Tibial nerve (tissue), 4 donors: ENCODE measurements at regions not wholly inside any gene's neighbourhood (a gene's known extent, or its start where the extent isn't known, plus 50 kb on each side); places are given as distances from the start of the nearest gene placed in this dataset.

Experiments used
- DNase-seq, 2 donors: peaks; one replicate each; pipeline ENCODE4 v3.0.0-alpha.2; 2019; ENCODE audit warnings: low spot score in 2 of 2
- H3K27ac ChIP-seq, 4 donors: fragments of 200-600 bp; sonication (generic) in 3 of 4; one replicate each; pipeline ENCODE4 v1.5.1; 2017 to 2019; ENCODE audit warnings: mild to moderate bottlenecking in 1 of 4
- H3K27me3 ChIP-seq, 2 donors: fragments of 200-600 bp; sonication (generic) in 1 of 2; one replicate each; pipeline versions ENCODE4 v1.5.1 to v1.6.0; 2017 to 2019
- H3K36me3 ChIP-seq, 3 donors: fragments of 200-600 bp; sonication (generic); one replicate each; pipeline ENCODE4 v1.5.1; 2018 to 2019
- H3K4me1 ChIP-seq, 4 donors: fragments of 200-600 bp; sonication (generic) in 3 of 4; one replicate each; pipeline ENCODE4 v1.5.1; 2017 to 2019
- H3K4me3 ChIP-seq, 4 donors: fragments of 200-600 bp; sonication (generic) in 3 of 4; one replicate each; pipeline ENCODE4 v1.5.1; 2017 to 2019; ENCODE audit warnings: mild to moderate bottlenecking in 1 of 4, moderate library complexity in 1 of 4
- H3K9me3 ChIP-seq, 4 donors: fragments of 200-600 bp; sonication (generic) in 3 of 4; one replicate each; pipeline ENCODE4 v1.5.1; 2017 to 2019
- CTCF ChIP-seq, 5 experiments: fragments of 200-600 bp in 3 of 5; fragments of 450-650 bp in 2 of 5; sonication (generic) in 3 of 5; IDR thresholded peaks; one replicate each; pipeline ENCODE4 v1.5.1; 2016 to 2019; ENCODE audit warnings: antibody characterized with exemption in 5 of 5, mild to moderate bottlenecking in 3 of 5, moderate library complexity in 2 of 5
- EP300 ChIP-seq, 2 donors: sonication (generic); formaldehyde crosslinking; IDR thresholded peaks; one replicate each; pipeline ENCODE4 v1.6.1; 2017; ENCODE audit warnings: antibody characterized with exemption in 2 of 2, mild to moderate bottlenecking in 1 of 2
- POLR2A ChIP-seq, 2 donors: fragments of 450-650 bp; IDR thresholded peaks; one replicate each; pipeline ENCODE4 v1.6.1; 2017; ENCODE audit warnings: antibody characterized with exemption in 2 of 2, mild to moderate bottlenecking in 2 of 2, moderate library complexity in 2 of 2
- WGBS, 2 donors: methylation state at CpG; one replicate each; pipeline ENCODE4 v1.1.5; 2018; 5-methylcytosine and 5-hydroxymethylcytosine counted together

DNA sequence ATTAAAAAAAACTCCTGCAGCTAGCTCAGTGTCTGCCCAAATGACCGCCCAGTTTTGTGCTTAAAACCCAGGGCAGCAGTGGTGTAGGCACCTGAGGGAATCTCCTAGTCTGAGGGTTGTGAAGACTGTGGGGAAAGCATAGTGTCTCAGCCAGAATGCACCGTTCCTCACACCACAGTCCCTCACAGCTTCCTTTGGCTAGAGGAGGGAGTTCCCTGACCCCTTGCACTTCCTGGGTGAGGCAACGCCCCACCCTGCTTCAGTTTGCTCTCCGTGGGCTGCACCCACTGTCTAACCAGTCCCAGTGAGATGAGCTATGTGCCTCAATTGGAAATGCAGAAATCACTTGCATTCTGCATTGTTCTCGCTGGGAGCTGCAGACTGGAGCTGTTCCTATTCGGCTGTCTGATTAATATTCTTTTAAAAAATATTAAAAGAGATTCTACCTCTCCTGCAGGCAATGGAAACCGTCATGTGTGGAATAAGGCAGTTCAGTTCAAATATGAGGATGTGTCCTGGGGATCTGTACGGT, 645.7 kb downstream of the FGF9 start:
- Histone ChIP-seq H3K36me3 (no peaks in the 10 kb centered on the region), H3K27me3 (no peaks in the 10 kb centered on the region), H3K27ac (no peak overlapping the region), H3K4me1 (peaks cover 0 to 5% (median 0%) of the 10 kb centered on the region in 4 donors), H3K4me3 (no peak overlapping the region), H3K9me3 (peaks cover 0 to 4% (median 0%) of the 10 kb centered on the region in 4 donors)
- TF ChIP-seq POLR2A (IDR thresholded peaks at IDR 0.05) = no peak
- no peak for TF ChIP-seq CTCF (IDR thresholded peaks at IDR 0.05)
- no peak for TF ChIP-seq EP300 (IDR thresholded peaks at IDR 0.05)
- DNase-seq = no peak
- WGBS, 2 donors = 71 to 79% methylated on average over 8 of the region's 8 CpGs

DNA sequence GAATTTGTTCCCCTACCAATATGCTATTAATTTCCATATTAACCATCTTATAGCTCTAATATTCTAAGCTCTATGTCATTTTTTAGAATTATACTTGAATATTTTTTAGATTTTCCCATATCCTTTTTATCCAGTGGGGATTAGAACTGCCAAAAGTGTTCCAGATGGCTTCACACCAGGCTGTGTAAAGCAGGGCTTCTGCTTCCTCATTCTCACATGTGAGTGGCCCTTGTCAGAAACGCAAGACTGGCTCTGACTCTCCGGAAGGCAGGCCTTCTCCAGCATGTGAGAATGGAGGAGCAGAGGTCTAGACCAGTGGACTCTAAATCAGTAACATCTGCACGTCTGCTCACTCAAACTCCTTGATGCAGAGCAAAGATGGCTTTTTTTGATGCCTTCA, 650.1 kb downstream of the FGF9 start:
- no peak for DNase-seq
- H3K9me3 ChIP-seq = peaks cover 0 to under 1% (median 0%) of the 10 kb centered on the region in 4 donors
- H3K27me3 ChIP-seq = no peaks in the 10 kb centered on the region
- no peaks in the 10 kb centered on the region for H3K4me1 ChIP-seq
- WGBS, 2 donors = 62 to 77% methylated on average over 3 of the region's 3 CpGs
- H3K27ac ChIP-seq = no peak overlapping the region
- TF ChIP-seq EP300 (IDR thresholded peaks at IDR 0.05) = no peak
- no peak for TF ChIP-seq POLR2A (IDR thresholded peaks at IDR 0.05)
- TF ChIP-seq CTCF (IDR thresholded peaks at IDR 0.05) = no peak
- H3K36me3 ChIP-seq = no peaks in the 10 kb centered on the region
- H3K4me3 ChIP-seq = no peak overlapping the region

- 75% methylated on average over 3 of the region's 3 CpGs for WGBS, 2 donors
- H3K4me1 ChIP-seq = no peaks in the 10 kb centered on the region
- H3K9me3 ChIP-seq = no peaks in the 10 kb centered on the region
- H3K27ac ChIP-seq = no peak overlapping the region
- TF ChIP-seq CTCF (IDR thresholded peaks at IDR 0.05) (no peak), EP300 (IDR thresholded peaks at IDR 0.05) (no peak)
- H3K4me3 ChIP-seq = no peak overlapping the region
- no peaks in the 10 kb centered on the region for H3K36me3 ChIP-seq
- DNase-seq = no peak
- no peaks in the 10 kb centered on the region for H3K27me3 ChIP-seq
Measured at GRCh38 chr13:22325761-22326160, 654.9 kb downstream of the FGF9 start.

DNA sequence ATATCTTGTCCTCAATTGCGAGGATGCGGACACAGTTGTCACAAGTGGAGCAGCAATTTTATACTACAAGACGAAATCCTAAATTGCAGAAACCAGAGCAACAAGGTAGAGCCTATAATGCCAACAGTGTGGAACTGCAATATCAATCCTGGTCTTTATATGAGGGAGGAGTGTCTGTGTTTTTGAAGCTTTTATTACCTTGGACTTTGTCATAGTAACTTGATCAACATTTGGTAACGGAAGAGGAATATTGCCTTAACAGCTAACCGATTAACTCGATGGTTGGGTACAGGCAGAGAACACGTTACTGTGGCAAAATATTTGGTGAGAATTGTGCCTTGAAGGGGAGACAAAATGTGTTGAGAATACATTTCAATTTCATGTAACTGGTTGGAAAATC, 661.5 kb downstream of the FGF9 start:
- DNase-seq = no peak
- Histone ChIP-seq H3K27me3 (no peaks in the 10 kb centered on the region), H3K27ac (no peak overlapping the region), H3K4me3 (no peak overlapping the region), H3K4me1 (no peaks in the 10 kb centered on the region), H3K9me3 (no peaks in the 10 kb centered on the region), H3K36me3 (no peaks in the 10 kb centered on the region)
- TF ChIP-seq CTCF (IDR thresholded peaks at IDR 0.05) = no peak
- TF ChIP-seq EP300 (IDR thresholded peaks at IDR 0.05) = no peak
- TF ChIP-seq POLR2A (IDR thresholded peaks at IDR 0.05) = no peak
- 92 to 95% methylated on average over 7 of the region's 7 CpGs for whole genome bisulfite sequencing, 2 donors

GRCh38 chr13:22336460-22336859, 665.6 kb downstream of the FGF9 start:
- DNase-seq = no peak
- TF ChIP-seq CTCF (IDR thresholded peaks at IDR 0.05) (no peak), POLR2A (IDR thresholded peaks at IDR 0.05) (no peak), EP300 (IDR thresholded peaks at IDR 0.05) (no peak)
- Histone ChIP-seq H3K27me3 (no peaks in the 10 kb centered on the region), H3K36me3 (no peaks in the 10 kb centered on the region), H3K4me3 (no peak overlapping the region), H3K4me1 (no peaks in the 10 kb centered on the region), H3K27ac (no peak overlapping the region), H3K9me3 (peaks cover 0 to 8% (median 0%) of the 10 kb centered on the region in 4 donors)
